ENCODE measurements at regions not wholly inside any gene's neighbourhood (a gene's known extent, or its start where the extent isn't known, plus 50 kb on each side); places are given as distances from the start of the nearest gene placed in this dataset.

DNA sequence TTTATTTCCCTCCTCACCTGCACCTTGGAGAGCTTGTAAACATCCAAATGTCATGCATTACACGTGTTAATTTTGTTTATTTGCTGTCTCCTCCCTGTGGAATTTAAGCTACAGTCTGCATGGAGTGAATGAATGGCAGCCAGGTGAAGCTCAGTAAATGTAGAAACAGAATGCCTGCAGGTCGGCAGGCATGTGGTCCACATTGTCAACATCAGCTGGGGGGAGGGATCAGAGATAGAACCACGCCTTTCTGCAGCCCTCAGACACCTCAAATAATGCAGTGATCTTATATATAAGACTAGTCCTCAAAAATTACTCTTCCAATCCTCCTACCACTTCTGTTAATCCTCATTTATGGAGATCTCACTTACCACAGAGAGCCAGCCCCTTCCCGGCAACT, 131.2 kb upstream of the KIT start:
- H3K4me1 ChIP-seq (ENCODE audit: insufficient read depth, low read length, poor library complexity, severe bottlenecking): no peaks in the 10 kb centered on the region
- TF ChIP-seq, protein P1, sequence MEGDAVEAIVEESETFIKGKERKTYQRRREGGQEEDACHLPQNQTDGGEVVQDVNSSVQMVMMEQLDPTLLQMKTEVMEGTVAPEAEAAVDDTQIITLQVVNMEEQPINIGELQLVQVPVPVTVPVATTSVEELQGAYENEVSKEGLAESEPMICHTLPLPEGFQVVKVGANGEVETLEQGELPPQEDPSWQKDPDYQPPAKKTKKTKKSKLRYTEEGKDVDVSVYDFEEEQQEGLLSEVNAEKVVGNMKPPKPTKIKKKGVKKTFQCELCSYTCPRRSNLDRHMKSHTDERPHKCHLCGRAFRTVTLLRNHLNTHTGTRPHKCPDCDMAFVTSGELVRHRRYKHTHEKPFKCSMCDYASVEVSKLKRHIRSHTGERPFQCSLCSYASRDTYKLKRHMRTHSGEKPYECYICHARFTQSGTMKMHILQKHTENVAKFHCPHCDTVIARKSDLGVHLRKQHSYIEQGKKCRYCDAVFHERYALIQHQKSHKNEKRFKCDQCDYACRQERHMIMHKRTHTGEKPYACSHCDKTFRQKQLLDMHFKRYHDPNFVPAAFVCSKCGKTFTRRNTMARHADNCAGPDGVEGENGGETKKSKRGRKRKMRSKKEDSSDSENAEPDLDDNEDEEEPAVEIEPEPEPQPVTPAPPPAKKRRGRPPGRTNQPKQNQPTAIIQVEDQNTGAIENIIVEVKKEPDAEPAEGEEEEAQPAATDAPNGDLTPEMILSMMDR (conservative IDR thresholded peaks at IDR 0.05; ENCODE audit: low read depth, low read length): no peak
- TF ChIP-seq EZH2 (IDR thresholded peaks at IDR 0.05; ENCODE audit: borderline replicate concordance, low read depth, low read length, poor library complexity, severe bottlenecking): no peak
- no TSS peak for BruUV-seq (replicated peaks)
- ChIA-PET POLR2A (ENCODE audit: low non-redundant PET) (no interaction called here), CTCF (no interaction called here)
- H3K4me3 ChIP-seq (ENCODE audit: low read depth, low read length, poor library complexity, severe bottlenecking): no peak overlapping the region
- no peak for DNase-seq (ENCODE audit: low spot score)
- no peaks in the 10 kb centered on the region for H3K9me3 ChIP-seq (ENCODE audit: low read depth, low read length, poor library complexity, severe bottlenecking)
- intact Hi-C loops (cut with micrococcal nuclease; ENCODE audit: unreplicated experiment): no loop called here
- H3K36me3 ChIP-seq (ENCODE audit: insufficient read depth, low read length, poor library complexity, severe bottlenecking): no peaks in the 10 kb centered on the region
- H3K27ac ChIP-seq (ENCODE audit: low read depth, low read length, poor library complexity, severe bottlenecking): no peak overlapping the region
- no peaks in the 10 kb centered on the region for H3K27me3 ChIP-seq (replicated peaks; ENCODE audit: insufficient read depth, low read depth, low read length, poor library complexity)

- Histone ChIP-seq H3K4me3 (ENCODE audit: low read depth, low read length, poor library complexity, severe bottlenecking) (no peak overlapping the region), H3K9me3 (ENCODE audit: low read depth, low read length, poor library complexity, severe bottlenecking) (no peaks in the 10 kb centered on the region), H3K36me3 (ENCODE audit: insufficient read depth, low read length, poor library complexity, severe bottlenecking) (no peaks in the 10 kb centered on the region), H3K4me1 (ENCODE audit: insufficient read depth, low read length, poor library complexity, severe bottlenecking) (no peaks in the 10 kb centered on the region), H3K27ac (ENCODE audit: low read depth, low read length, poor library complexity, severe bottlenecking) (no peak overlapping the region), H3K27me3 (replicated peaks; ENCODE audit: insufficient read depth, low read depth, low read length, poor library complexity) (no peaks in the 10 kb centered on the region)
- no peak for TF ChIP-seq EZH2 (IDR thresholded peaks at IDR 0.05; ENCODE audit: borderline replicate concordance, low read depth, low read length, poor library complexity, severe bottlenecking)
- TF ChIP-seq, protein P1 (conservative IDR thresholded peaks at IDR 0.05; ENCODE audit: low read depth, low read length): no peak
- ChIA-PET POLR2A (ENCODE audit: low non-redundant PET) (interaction anchor here (0.5 kb wide), 1 partner anchor 1541 kb away, joined by 10 read pairs; no protein-coding TSS in a partner anchor), CTCF (no interaction called here)
- BruUV-seq (replicated peaks): no TSS peak
- no peak for DNase-seq (ENCODE audit: low spot score)
- intact Hi-C loops (cut with micrococcal nuclease; ENCODE audit: unreplicated experiment): no loop called here
Measured at GRCh38 chr4:54527532-54527931, 130.2 kb upstream of the KIT start.

DNA sequence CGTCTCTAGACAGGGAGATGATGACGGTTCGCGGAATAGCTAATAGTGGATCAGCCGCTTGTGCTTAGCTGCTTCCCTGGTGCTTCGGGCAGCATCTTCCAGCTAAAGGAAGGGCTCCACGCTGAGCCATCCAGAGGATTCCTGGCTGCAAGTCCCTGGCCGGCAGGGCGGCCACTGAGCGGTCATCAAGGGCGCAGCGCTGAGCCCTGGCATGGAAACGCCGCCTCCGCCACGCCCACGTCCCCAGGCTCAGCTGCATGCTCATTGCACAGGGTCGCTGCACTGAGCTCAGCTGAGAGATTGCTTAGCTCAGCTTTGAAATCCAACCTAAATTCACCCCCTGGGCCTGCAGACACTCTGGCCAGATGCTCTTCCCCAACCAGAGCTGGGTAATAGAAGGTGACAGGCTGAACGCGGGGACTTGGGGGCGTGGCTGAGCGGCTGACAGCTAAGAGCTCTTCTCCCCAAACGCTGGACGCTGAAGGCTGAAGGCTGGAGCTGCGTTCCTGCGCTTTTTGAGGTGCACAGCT, 118.2 kb upstream of the KIT start:
- TF ChIP-seq, protein P1 (conservative IDR thresholded peaks at IDR 0.05; ENCODE audit: low read depth, low read length): no peak
- TF ChIP-seq EZH2 (IDR thresholded peaks at IDR 0.05; ENCODE audit: borderline replicate concordance, low read depth, low read length, poor library complexity, severe bottlenecking): no peak
- peak; percentile 3 for DNase-seq (ENCODE audit: low spot score)
- no peak overlapping the region for H3K27ac ChIP-seq (ENCODE audit: low read depth, low read length, poor library complexity, severe bottlenecking)

More for the DNA sequence above, 118.2 kb upstream of the KIT start:
- no TSS peak for BruUV-seq (replicated peaks)
- CTCF ChIA-PET: no interaction called here
- Histone ChIP-seq H3K4me3 (ENCODE audit: low read depth, low read length, poor library complexity, severe bottlenecking) (peak overlapping the region; percentile 23), H3K36me3 (ENCODE audit: insufficient read depth, low read length, poor library complexity, severe bottlenecking) (no peaks in the 10 kb centered on the region), H3K27me3 (replicated peaks; ENCODE audit: insufficient read depth, low read depth, low read length, poor library complexity) (no peaks in the 10 kb centered on the region), H3K4me1 (ENCODE audit: insufficient read depth, low read length, poor library complexity, severe bottlenecking) (no peaks in the 10 kb centered on the region), H3K9me3 (ENCODE audit: low read depth, low read length, poor library complexity, severe bottlenecking) (no peaks in the 10 kb centered on the region)
- intact Hi-C loops (cut with micrococcal nuclease; ENCODE audit: unreplicated experiment): no loop called here
- POLR2A ChIA-PET (ENCODE audit: low non-redundant PET): interaction anchor here (0.6 kb wide), 1 partner anchor 120 kb away, joined by 4 read pairs; no protein-coding TSS in a partner anchor
